NCI-H510A treated with DMSO at 0.1 percent for 48 hours (cell line): ENCODE measurements at regions not wholly inside any gene's neighbourhood (a gene's known extent, or its start where the extent isn't known, plus 50 kb on each side); places are given as distances from the start of the nearest gene placed in this dataset.

Experiments used
- DNase-seq: peaks from one replicate; lab custom pipeline; 2025; lab: John Stamatoyannopoulos, UW

DNA sequence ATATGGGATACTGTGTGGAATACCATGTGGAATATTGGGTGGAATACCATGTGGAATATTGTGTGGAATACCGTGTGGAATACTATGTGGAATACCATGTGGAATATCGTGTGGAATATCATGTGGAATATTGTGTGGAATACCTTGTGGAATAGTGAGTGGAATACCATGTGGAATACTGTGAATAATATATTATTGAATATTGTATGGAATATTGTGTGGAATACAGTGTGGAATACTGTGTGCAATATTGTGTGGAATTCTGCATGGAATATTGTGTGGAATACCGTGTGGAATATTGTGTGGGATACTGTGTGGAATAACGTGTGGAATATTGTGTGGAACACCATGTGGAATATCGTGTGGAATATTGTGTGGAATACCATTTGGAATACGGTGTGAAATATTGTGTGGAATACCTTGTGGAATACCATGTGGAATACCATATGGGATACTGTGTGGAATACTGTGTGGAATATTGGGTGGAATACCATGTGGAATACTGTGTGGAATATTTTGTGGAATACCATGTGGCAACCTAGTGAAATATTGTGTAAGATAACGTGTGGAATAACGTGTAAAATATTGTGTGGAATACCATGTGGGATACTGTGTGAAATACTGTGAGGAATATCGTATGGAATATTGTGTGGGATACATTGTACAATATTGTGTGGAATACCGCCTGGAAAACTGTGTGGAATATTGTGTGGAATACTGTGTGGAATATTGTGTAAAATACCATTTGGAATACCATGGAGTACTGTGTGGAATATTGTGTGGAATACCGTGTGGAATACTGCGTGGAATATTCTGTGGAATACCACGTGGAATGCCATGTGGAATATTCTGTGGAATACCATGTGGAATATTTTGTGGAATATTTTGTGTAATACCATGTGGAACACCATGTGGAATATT is 133.9 kb upstream of the CHST15 start:
- DNase-seq = no peak

DNA sequence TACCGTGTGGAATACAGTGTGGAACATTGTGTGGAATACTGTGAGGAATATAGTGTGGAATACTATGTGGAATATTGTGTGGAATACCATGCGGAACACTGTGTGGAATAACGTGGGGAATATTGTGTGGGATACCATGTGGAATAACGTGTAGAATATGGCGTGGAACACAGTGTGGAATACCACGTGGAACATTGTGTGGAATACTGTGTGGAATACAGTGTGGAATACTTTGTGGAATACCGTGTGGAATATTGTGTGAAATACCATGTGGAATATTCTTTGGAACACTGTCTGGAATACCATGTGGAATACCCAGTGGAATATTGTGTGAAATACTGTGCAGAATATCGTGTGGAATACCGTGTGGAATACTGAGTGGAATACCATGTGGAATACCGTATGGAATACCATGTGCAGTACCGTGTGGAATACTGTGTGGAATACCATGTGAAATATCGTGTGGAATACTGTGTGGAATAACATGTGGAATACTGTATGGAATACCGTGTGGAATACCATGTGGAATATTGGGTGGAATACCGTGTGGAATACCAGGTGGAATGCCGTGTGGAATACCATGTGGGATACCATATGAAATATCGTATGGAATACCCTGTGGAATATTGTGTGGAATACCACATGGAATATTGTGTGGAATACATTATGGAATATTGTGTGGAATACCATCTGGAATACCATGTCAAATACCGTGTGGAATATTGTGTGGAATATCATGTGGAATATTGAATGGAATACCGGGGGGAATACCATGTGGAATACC is 133.1 kb upstream of the CHST15 start:
- no peak for DNase-seq

DNA sequence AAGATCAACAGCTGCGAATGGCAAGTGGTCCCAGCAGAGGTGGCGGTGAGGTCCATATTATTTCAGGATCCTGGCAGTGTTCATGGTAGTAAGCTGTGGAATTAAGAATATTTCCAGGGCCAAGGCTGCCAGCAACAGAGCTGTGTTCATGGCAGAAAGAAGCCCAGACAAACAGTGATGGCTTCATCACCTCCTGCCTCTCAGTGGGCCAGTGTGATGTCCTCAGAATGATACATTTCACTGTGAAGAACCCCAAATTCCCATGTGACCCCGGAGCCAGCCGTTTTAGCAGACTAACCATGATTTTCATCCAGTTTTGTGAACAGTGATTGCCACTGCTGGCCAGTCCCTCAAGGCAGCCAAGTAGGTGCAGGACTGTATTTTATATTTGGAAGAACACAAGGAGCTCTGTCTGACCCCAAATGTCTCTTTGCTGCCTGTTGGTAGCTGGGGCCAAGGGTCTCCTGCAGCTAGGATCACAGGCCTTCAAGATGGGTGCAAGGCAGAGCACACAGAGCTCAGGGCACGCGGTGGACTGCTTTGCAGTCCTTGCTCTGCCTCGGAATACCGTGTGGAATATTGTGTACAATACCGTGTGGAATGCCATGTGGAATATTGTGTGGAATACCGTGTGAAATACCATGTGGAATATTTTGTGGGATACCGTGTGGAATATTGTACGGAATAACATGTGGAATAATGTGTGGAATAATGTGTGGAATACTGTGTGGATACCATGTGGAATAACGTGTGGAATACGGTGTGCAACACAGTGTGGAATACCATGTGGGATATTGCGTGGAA is 132.3 kb upstream of the CHST15 start:
- no peak for DNase-seq

DNA sequence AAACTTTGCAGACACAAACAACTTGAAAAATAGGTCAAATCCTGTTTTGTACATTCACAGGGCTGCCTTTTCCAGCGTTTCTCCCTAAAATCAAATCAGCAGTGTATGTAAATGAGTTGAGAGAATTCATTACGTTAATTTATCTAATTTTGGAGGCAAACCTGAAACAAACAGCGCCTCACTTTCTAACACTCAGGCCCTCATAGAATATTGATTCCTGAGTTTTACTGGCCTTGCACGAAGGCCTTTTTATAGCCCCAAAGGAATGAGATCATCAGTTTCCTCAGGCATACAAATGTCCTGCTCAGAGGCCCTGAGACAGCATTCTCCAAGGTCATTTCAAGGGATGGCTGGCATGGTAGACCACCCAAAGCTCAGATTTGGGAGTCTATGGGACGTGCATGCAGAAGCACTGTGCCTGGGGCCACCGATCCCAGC is 131.7 kb upstream of the CHST15 start:
- DNase-seq = no peak

DNA sequence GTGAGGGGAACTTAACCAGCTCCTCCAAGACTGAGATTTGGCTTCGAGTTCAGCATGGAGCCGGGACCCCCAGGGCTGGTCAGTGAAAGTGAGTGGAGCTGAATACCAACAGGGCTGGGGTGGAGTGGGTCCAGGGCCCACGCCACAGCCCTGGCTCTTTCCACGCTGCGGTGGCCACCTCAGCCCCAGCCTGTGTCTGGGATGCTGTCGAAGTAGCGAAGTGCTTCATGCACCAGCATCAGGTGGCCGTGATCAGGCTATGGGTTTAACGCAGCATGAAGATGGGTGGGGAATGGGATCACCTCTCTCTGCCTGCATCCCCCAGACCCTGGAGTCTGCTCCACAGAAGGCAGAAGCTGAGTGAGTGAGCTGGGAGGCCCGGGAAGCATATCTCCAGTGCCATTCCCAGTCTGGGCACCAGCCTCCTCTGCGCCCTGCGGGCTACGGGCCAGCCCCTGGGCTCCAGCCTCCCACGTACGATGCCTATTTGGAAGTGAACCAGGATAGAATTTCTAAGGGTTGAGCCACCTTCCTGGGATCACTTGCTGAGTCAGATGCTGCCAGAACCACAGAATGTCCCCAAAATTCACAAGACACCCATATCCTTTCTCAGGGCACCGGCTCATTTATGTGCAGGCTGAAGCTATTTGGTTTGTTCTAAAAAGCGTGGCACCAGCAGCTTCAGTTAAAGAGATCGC is 131.1 kb upstream of the CHST15 start:
- no peak for DNase-seq

DNA sequence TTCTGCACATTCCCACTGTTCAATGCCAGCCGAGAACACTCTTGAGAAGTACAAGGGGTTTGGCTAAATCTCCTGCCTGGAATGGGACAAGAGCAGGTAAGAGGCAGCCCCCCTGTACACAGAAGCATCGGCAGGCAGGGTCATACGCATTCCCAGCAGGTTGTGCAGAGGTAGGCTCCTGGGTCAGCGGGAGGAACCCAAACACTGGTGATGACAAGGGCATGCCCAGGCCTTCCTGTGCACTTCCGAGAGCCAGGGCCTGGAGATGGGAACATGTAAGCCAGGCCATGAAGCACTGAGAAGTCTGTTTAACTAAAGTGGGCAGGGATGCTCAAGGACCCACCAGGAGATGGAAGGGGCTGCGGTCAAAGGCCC is 130.3 kb upstream of the CHST15 start:
- no peak for DNase-seq

DNA sequence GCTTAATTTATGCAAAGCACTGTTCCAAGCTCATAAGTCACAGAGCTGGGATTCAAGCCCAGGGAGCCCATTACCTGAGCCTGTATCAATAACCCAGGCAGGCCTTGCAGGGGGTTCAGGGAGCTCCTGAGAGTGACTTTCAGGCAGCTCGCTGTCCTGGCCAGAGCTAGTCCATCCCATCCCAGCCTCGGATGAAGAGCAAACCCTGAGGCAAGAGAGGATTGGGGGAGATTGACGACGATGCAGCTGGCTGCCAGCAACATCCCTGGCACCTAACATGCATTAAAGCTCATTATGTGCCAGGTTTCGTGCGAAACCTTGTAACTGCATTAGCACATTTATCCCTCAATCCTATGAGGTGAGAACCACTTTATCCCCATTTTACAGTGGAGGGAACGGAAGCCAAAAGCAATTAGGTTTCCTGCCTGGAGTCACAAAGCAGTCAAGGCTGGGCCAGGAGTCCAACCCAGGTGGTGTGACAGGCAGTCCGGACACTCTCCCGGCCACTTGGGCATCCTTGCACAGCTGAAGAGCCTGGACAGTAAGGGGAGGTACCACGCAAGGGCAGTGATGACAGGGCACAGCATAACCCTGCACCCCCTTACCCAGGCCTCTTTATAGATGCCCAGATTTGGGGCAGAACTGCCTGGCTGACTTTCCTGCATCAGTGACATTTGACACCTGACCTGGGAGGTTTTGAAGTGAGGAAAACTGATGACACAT is 129.8 kb upstream of the CHST15 start:
- DNase-seq = no peak

DNA sequence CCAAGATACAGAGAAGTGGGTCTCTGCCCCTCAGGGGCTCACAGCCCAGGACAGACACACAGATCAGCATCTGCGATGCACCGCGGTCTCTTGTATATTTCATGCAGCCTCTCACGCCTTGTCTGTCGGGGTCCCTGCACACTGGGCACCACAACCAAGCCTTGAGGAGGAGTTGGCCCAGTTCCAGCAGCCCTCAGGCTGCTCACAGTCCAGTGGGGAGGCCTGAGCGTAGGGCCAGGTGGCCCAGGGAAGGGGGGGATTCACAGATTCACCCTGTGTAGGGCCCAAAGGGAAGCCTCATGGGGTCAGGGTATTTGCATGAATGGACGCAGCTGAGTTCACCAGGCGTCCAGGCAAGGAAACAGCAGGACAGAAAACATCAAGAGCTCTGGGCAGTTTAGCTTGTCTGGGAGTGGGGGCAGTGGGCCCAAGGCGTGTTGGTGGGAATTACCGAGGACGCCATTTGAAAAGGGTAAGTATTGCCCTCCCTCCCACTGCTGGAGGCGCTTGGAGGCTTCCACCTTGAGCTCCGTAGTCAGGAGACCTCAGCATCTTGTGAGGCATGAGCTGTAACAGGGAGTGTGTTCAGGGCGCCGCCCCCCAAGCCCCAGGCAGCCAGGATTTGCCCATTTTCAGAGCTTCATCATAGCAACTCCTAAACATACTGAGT is 129.1 kb upstream of the CHST15 start:
- no peak for DNase-seq

DNA sequence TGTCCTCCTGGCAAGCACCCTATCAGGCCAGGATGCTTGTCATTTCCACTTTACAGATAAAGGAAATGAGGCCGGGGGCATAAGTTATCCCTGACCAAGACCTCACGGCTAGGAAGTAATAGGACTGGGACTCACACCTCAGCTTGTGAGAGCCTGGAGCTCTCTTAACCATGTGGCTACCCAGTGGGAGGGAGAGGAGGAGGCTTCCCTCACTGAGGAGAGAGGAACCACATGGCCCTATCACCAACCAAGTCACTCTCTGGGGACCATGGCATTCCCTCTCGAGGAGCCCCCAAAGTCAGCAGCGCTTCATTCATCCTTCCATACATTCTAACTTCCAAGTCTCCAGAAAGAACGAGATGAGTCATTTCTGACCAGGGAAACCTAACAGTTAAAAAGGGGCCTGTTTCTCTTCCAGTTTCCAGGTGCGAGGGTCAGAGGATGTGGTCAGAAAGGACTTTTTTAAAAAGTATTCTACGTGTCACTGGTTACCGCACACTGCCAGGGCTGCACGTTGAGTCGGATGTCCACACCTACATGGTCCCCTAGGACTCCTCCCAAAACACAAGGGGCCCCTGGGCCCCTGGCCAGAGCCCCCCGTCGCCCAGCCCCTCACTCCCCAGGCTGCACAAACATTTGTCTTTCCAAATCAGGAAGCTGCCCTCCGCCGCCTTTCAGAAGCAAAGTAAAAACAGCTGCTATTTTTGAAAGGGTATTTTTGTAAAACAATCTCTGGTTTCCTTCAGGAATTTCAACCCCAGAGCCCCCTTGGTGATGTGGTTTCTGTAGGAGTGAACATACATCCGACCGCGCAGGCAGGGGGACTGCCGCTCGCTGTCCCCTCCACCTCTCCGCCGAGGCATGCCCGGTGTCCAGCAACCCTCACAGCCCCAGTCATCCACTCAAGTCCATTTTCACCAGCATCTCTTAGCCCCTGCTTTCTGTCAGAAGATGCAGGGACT is 128.2 kb upstream of the CHST15 start:
- DNase-seq = no peak

DNA sequence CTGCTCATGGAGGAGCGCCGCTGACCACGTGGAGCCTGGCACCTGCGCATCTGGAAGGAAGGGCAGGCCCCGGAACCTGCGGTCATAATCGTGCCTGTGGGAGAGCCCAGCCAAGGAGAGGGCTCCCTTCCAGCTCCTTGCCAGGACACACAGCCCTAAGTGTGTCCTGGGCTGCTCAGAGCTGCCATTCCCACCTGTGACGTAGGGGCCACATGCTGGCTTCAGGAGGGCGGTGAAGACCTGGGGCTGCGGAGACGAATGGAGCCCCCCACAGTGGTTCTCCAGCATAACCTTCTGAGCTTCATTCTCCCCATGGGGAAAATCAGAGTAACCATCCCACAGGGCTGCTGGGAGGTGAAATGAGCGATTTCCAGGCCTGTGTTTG is 127.6 kb upstream of the CHST15 start:
- DNase-seq = no peak

DNA sequence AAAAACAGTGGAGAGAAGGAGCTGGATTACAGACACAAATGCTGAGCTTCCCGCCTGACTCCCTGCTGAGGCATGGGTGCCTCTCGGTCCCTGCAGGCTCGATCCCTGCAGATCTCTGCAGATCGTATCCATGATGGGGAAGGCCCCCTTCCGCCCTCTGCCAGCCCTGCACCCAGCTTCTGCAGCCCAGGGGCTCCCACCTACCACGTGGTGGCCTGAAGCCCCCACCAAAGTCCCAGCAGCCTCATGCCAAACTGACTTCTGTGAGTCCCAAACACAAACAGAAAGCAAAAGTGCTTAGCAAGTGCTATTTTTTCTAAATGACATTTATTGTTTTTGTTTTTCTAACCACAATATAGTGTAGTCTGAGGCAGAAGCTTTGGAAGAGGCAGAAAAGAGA is 127.1 kb upstream of the CHST15 start:
- DNase-seq = no peak

DNA sequence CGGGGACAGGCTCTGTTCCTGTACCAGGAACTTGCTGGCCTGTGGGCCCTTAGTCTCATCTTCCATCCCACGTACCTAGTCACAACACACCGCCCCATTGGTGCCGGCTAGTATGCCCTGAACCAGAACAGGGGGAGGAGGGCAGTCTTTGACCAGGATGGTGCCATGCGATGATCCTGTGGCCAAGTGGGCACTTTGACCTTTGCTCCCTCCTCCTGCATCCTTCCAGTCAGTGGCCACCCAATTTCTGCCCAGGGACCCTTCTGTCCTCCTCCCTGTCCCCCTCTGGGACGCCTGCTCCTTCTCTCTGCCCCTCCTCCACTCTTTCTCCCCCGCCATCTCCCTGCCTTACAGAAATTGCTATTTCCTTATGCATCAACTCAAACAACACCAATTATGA is 126.3 kb upstream of the CHST15 start:
- DNase-seq = no peak

DNA sequence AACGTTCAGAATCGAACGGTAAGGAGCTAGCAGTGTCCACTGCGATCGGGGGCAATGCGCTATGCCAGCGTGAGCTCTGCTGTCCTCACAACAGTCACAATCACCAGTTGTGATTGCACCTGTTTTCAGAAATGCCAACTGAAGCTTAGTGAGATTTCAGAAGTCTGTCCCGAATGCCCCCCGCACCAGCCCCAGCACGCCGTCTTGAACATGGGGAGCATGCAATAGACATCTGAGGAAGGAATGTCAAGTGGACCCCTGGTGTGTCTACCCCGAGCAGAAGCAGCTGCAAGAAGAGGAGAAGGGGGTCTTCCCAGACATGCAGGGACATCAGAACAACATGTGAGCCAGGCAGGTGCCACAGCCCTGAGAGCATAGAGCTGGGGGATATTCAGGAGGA is 125.7 kb upstream of the CHST15 start:
- DNase-seq = no peak

DNA sequence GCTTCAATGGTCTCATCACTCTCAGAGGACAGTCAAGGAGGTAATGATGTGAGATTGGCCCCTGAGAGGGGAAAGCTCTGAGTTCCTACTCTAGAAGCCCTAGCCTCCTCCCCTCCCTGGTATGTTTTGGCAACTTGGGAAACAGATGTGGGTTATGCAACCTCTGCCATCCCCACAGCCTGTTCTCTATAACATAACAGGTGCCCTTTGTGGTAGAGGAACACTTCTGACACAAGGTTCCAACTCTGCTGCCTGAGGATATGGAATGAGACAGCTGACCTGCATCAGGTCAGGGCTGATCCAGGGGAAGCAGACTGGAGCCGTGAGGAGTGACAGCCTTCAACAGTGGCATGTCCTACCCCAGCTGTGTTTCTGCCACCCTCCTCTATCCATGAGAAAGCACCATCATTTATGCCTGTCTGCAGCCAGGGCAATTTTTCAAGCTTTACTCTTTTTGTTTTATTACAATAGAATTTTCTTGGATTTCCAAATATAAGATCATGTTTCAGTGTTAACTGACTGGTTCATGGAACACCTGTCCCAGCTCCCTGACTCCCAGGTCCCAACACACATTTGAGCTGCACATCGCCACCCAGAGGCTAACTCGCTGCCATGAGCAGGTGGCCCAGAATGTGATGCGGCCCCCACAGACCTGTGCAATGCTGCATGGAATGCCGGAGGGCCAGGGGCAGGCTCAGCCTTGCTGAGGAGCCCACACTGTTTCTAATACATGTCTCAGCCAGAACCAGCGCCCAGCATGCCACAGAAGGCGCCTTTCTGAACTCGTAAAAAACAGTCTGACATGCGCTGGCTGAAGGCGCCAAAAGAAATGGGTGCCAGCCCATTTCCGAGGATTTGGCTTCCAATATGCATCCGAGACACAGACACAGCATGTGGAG is 124.8 kb upstream of the CHST15 start:
- DNase-seq = no peak

DNA sequence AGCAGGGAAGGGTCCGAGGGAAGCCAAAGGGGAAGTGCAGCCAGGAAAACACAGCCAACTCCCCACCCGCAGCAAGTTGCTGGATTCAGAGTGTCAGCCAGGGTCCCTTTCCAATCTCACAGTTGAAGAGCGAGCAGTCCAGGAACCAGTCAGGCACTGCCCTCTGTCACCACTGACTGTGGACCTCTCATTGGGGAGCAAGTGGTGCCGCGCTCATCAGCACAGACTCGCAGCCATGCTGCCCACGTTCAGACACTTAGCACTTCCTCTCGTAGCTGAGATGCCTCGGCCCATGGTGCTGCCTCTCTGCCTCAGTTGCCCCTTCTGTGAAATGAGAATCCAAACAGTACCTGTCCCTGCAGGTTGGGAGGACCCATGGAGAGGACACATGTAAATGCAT is 123.6 kb upstream of the CHST15 start:
- DNase-seq = no peak

DNA sequence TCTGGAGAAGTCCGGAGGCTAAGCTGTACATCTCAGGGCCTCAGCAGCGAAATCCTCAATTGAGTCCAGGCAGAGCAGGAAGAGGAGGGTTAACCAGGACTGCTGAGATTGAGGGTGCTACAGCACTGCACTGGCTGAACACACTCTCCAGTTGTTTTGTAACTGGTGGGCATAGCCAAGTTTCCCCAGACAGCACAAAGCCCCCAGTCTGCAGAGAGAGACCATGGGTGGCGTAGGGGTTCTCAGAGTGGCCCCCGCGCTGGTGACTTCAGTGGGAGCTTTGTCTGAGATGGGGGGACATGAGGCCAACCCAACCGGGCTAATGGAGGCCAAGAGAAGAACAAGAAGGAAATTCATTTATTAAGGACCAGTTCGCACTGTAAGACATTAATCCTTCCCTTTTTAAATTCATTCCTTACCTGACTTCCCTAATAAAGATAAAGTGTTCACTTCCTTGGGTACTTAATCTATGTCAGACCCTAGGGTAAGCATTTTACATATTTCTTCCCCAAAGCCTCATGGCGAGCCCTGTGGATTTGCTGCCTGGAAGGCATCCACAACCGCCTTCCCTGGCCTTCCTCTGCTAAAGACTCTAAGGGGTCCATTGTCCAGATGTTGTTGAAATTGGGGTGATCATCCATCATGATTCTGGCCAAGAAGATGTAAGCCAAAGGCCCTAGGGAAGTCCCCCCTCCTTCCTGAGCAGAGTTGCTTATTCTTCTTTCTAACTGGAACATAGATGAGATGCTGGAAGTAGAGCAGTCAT is 121.4 kb upstream of the CHST15 start:
- DNase-seq = no peak

DNA sequence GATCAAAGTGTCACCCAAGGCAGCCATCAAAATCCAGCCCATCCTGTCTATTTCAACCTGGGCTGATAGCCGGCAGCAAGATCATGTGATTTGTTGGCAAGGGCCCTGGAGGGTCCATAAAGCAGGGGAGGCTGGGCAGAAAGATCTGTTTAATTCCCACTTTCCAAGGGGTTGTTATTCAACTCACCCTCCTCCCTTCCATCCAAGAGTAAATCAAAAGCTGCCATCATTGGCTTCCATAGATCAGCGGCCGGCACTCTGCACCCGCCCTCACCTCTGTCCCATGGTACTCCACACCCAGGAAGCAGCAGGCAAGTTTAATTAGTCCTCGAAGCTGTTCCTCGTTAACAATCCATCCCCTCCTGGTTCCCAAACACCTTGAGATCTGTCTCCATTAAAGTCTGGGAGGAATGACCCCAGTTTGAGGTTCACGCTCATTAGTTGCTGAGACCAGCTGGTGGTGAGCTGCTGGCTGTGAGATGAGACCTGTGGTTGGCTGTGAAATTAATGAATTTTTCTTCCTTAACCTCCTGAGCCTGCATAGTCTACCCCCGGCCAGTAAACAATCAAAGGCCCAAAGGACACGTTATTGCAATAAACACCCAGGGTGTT is 120.6 kb upstream of the CHST15 start:
- DNase-seq = no peak
